GM18907 (cell line): ENCODE measurements at regions not wholly inside any gene's neighbourhood (a gene's known extent, or its start where the extent isn't known, plus 50 kb on each side); places are given as distances from the start of the nearest gene placed in this dataset.
"Not testable (repeated sequence)": the region's sequence is repeated elsewhere in the genome, so short reads cannot be mapped to it uniquely, and the experiment has no call there.

Experiments
- ATAC-seq: cut with Tn5 transposase; IDR thresholded peaks from one replicate; pipeline ENCODE4 v1.9.1; 2021; ENCODE audit warnings: mild to moderate bottlenecking, moderate library complexity; ENCODE audit not compliant: unreplicated experiment

- not testable (repeated sequence) for ATAC-seq
Observed at GRCh38 chr5:98031036-98031435, 742.4 kb upstream of the RGMB start.

- ATAC-seq: no peak
Observed at GRCh38 chr5:98031496-98031895, 742.0 kb upstream of the RGMB start.

GRCh38 chr5:98031926-98032325 lies 741.5 kb upstream of the RGMB start:
- no peak for ATAC-seq

GRCh38 chr5:98041661-98042060 lies 731.8 kb upstream of the RGMB start:
- ATAC-seq: no peak

GRCh38 chr5:98042521-98042920 lies 730.9 kb upstream of the RGMB start:
- ATAC-seq: no peak

GRCh38 chr5:98042961-98043360 lies 730.5 kb upstream of the RGMB start:
- no peak for ATAC-seq

- ATAC-seq: no peak
Observed at GRCh38 chr5:98050583-98050982, 722.9 kb upstream of the RGMB start.

GRCh38 chr5:98053170-98053569 lies 720.3 kb upstream of the RGMB start:
- ATAC-seq: no peak

- no peak for ATAC-seq
Observed at GRCh38 chr5:98060148-98060547, 713.3 kb upstream of the RGMB start.

GRCh38 chr5:98064118-98064685 lies 709.3 kb upstream of the RGMB start:
- no peak for ATAC-seq

- ATAC-seq: no peak
Observed at GRCh38 chr5:98065261-98065909, 708.1 kb upstream of the RGMB start.

GRCh38 chr5:98066910-98067309 lies 706.6 kb upstream of the RGMB start:
- ATAC-seq: no peak

- peak; percentile 73 for ATAC-seq
Observed at GRCh38 chr5:98069876-98070512, 703.5 kb upstream of the RGMB start.

GRCh38 chr5:98072921-98073320 lies 700.5 kb upstream of the RGMB start:
- no peak for ATAC-seq

GRCh38 chr5:98076501-98076900 lies 697.0 kb upstream of the RGMB start:
- ATAC-seq: no peak

GRCh38 chr5:98085593-98085992 lies 687.9 kb upstream of the RGMB start:
- no peak for ATAC-seq

- no peak for ATAC-seq
Observed at GRCh38 chr5:98095072-98095471, 678.4 kb upstream of the RGMB start.

GRCh38 chr5:98096155-98096554 lies 677.3 kb upstream of the RGMB start:
- ATAC-seq: no peak

- ATAC-seq: no peak
Observed at GRCh38 chr5:98099448-98100105, 673.9 kb upstream of the RGMB start.

- no peak for ATAC-seq
Observed at GRCh38 chr5:98101131-98101530, 672.3 kb upstream of the RGMB start.

- ATAC-seq: no peak
Observed at GRCh38 chr5:98102936-98103335, 670.5 kb upstream of the RGMB start.

GRCh38 chr5:98103807-98104206 lies 669.7 kb upstream of the RGMB start:
- ATAC-seq: no peak
